K562 (cell line): ENCODE measurements at regions not wholly inside any gene's neighbourhood (a gene's known extent, or its start where the extent isn't known, plus 50 kb on each side); places are given as distances from the start of the nearest gene placed in this dataset.
"Not testable (repeated sequence)": the region's sequence is repeated elsewhere in the genome, so short reads cannot be mapped to it uniquely, and the experiment has no call there.

Source experiments
- ATAC-seq: fragments of 200-7000 bp; cut with Tn5 transposase; 3 replicates; pipeline ENCODE4 v1.9.1; 2020; ENCODE audit warnings: moderate library complexity
- BruUV-seq: library from RNA; stranded (reverse); fragments of 400-500 nt; replicated peaks from 2 replicates; lab custom pipeline; 2021; lab: Mats Ljungman, UMichigan
- CTCF ChIA-PET: fragments of 300-600 bp; formaldehyde crosslinking; extraction: SDS; loops from one replicate; lab custom pipeline; 2021; ENCODE audit warnings: low intra/inter-chr PET ratio; lab: Yijun Ruan, JAX
- POLR2A ChIA-PET: fragments of 300-600, 350-650 bp; sonication (Branson Sonifier 250); formaldehyde crosslinking; extraction: SDS; loops from one replicate; lab custom pipeline; 2021; ENCODE audit warnings: antibody characterized with exemption, inconsistent platforms; lab: Yijun Ruan, JAX
- DNase-seq, 4 experiments: peaks; one replicate each; pipeline versions ENCODE4 v3.0.0 to v3.0.0-alpha.2; 2011 to 2018; ENCODE audit warnings: low spot score in 3 of 4, mixed read lengths in 3 of 4; ENCODE audit errors: extremely low read depth in 1 of 4
- FAIRE-seq: peaks from 2 replicates; lab custom pipeline; 2011; peaks lifted over from hg19 to GRCh38; lab: Jason Lieb, UNC
- H2AFZ ChIP-seq: 2 replicates; pipeline ENCODE4 v1.6.0; 2011; ENCODE audit warnings: low read depth, low read length, control low read depth, inconsistent platforms
- H3K27ac ChIP-seq: fragments of 200-600 bp; 3 replicates; pipeline ENCODE4 v1.8.0; 2011; ENCODE audit warnings: low read depth, mild to moderate bottlenecking, control low read depth, inconsistent platforms, low read length, moderate library complexity, mixed read lengths; ENCODE audit errors: extremely low read depth
- H3K27me3 ChIP-seq, 2 experiments: fragments of 300-600 bp in 1 of 2; 2 replicates in 1 of 2; 3 replicates in 1 of 2; pipeline versions ENCODE4 v1.6.0 to v1.8.0; 2011; ENCODE audit warnings: inconsistent platforms in 2 of 2, low read length in 2 of 2, mild to moderate bottlenecking in 1 of 2, mixed read lengths in 1 of 2, moderate library complexity in 1 of 2; ENCODE audit not compliant: control insufficient read depth in 2 of 2, insufficient read depth in 2 of 2
- H3K36me3 ChIP-seq: fragments of 300-600 bp; 3 replicates; pipeline ENCODE4 v1.8.0; 2011; ENCODE audit warnings: mild to moderate bottlenecking, low read length, inconsistent platforms; ENCODE audit not compliant: control insufficient read depth, insufficient read depth
- H3K4me1 ChIP-seq, 2 experiments: fragments of 200-600 bp in 1 of 2; replicated peaks in 1 of 2; 2 replicates in 1 of 2; 3 replicates in 1 of 2; pipeline versions ENCODE4 v1.5.1 to v1.8.0; 2011; ENCODE audit warnings: inconsistent platforms in 2 of 2, low read length in 2 of 2, mild to moderate bottlenecking in 1 of 2, mixed read lengths in 1 of 2, moderate library complexity in 1 of 2; ENCODE audit not compliant: control insufficient read depth in 2 of 2, insufficient read depth in 2 of 2
- H3K4me2 ChIP-seq: 2 replicates; pipeline ENCODE4 v1.6.1; 2011; ENCODE audit warnings: low read length, control low read depth, inconsistent platforms, mixed read lengths; ENCODE audit not compliant: insufficient read depth
- H3K4me3 ChIP-seq: fragments of 200-600 bp; sonication (generic), shearing (Covaris generic); 2 replicates; pipeline ENCODE4 v1.5.1; 2016; ENCODE audit warnings: control low read depth, inconsistent platforms
- H3K79me2 ChIP-seq: fragments of 200-600 bp; 3 replicates; pipeline ENCODE4 v1.8.0; 2011; ENCODE audit warnings: low read length, inconsistent platforms; ENCODE audit not compliant: control insufficient read depth, insufficient read depth
- H3K9ac ChIP-seq, 2 experiments: 2 replicates each; pipeline versions ENCODE4 v1.6.0 to v1.6.1; 2011; ENCODE audit warnings: low read depth in 2 of 2, low read length in 2 of 2, control low read depth in 1 of 2, inconsistent platforms in 1 of 2, mild to moderate bottlenecking in 1 of 2, mixed read lengths in 1 of 2; ENCODE audit not compliant: insufficient read depth in 1 of 2
- H3K9me1 ChIP-seq: one replicate; pipeline ENCODE4 v1.6.0; 2011; ENCODE audit warnings: inconsistent platforms, mild to moderate bottlenecking, low read length, moderate library complexity; ENCODE audit not compliant: control insufficient read depth, insufficient read depth
- H3K9me3 ChIP-seq: replicated peaks from 2 replicates; pipeline ENCODE4 v1.5.1; 2011; ENCODE audit warnings: low read depth, low read length, inconsistent platforms; ENCODE audit not compliant: control insufficient read depth, insufficient read depth
- H4K20me1 ChIP-seq: replicated peaks from 2 replicates; pipeline ENCODE4 v1.6.1; 2011; ENCODE audit warnings: low read length, inconsistent platforms, mixed read lengths; ENCODE audit not compliant: control insufficient read depth, insufficient read depth
- BDP1 ChIP-seq: IDR thresholded peaks from 3 replicates; pipeline ENCODE4 v1.6.1; 2011; ENCODE audit not compliant: insufficient read length, insufficient read depth
- CHCHD3 ChIP-seq: fragments of 250-450 bp; sonication (Bioruptor Pico); IDR thresholded peaks from 2 replicates; pipeline ENCODE4 v2.1.2; 2022; ENCODE audit warnings: mild to moderate bottlenecking
- DPF2 ChIP-seq: fragments of 450-650 bp; IDR thresholded peaks from 2 replicates; pipeline ENCODE4 v1.6.1; 2016
- GTF3C2 ChIP-seq: IDR thresholded peaks from 3 replicates; pipeline ENCODE4 v1.6.1; 2011; ENCODE audit warnings: borderline replicate concordance, mild to moderate bottlenecking, moderate library complexity; ENCODE audit not compliant: insufficient read length; ENCODE audit errors: extremely low read depth
- PRMT5 ChIP-seq: sonication (generic); formaldehyde crosslinking; IDR thresholded peaks from 2 replicates; pipeline ENCODE4 v1.5.0; 2020; ENCODE audit warnings: missing genetic modification reagents
- TCF7 ChIP-seq: sonication (generic); IDR thresholded peaks from 2 replicates; pipeline ENCODE4 v1.6.1; 2016; ENCODE audit warnings: antibody characterized with exemption, borderline replicate concordance
- ZNF253 ChIP-seq: fragments of 250-450 bp; sonication (Bioruptor Pico); conservative IDR thresholded peaks from 2 replicates; pipeline ENCODE4 v1.6.1; 2021; ENCODE audit warnings: mild to moderate bottlenecking
- ZNF583 ChIP-seq: fragments of 250-450 bp; sonication (Bioruptor Pico); IDR thresholded peaks from 2 replicates; pipeline ENCODE4 v1.4.0; 2020
- WGBS: fragments of 100-300 bp; shearing (Covaris generic); methylation state at CpG from one replicate; pipeline ENCODE4 v1.1.6; 2016; ENCODE audit warnings: low coverage, mixed read lengths; ENCODE audit not compliant: insufficient coverage; ENCODE audit errors: missing lambda C conversion rate; 5-methylcytosine and 5-hydroxymethylcytosine counted together
- in situ Hi-C: fragments of 300-500 bp; cut with MboI; formaldehyde crosslinking; loops from 4 replicates; pipeline ENCODE4 v1.15.0; 2018; ENCODE audit warnings: inconsistent platforms, mixed read lengths
- intact Hi-C: fragments of 100-400 bp; cut with micrococcal nuclease; formaldehyde crosslinking; loops from 2 replicates; pipeline ENCODE4 v1.14.2; 2022
- TF ChIP-seq, protein P1 (sequence below), 2 experiments: fragments of 450-650 bp; IDR thresholded peaks; 2 replicates each; pipeline ENCODE4 v1.6.1; 2016
- TF ChIP-seq, protein P2 (sequence below), 2 experiments: fragments of 200-800 bp in 1 of 2; sonication (Bioruptor generic) in 1 of 2; sonication (generic) in 1 of 2; formaldehyde crosslinking in 1 of 2; IDR thresholded peaks in 1 of 2; conservative IDR thresholded peaks in 1 of 2; 2 replicates each; pipeline versions ENCODE4 v1.5.0 to v1.6.1; 2016 to 2020; ENCODE audit warnings: missing compliant biosample characterization in 1 of 2, missing genetic modification characterization in 1 of 2, missing genetic modification reagents in 1 of 2

DNA sequence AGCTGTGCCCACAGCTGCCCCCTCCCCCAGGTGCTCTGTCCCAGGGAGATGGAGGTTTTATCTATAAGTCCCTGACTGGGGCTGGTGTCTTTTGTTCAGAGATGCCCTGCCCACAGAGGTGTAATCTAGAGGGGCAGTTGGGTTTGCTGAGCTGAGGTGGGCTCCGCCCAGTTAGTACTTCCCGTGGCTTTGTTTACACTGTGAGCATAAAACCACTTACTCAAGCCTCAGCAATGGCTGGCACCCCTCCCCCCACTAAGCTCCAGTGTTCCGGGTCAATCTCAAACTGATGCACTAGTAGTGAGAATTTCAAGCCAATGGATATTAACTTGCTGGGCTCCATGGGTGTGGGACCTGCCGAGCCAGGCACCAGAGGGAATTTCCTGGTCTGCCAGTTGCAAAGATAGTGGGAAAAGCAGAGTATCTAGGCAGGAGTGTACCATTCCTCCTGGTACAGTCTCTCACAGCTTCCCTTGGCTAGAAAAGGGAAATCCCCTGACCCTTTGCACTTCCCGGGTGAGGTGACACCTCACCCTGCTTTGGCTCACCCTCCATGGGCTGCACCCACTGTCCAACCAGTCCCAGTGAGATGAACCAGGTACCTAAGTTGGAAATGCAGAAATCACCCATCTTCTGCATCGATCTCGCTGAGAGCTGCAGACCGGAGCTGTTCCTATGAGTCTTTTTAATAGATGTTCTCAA lies 509.6 kb downstream of the TMEM38B start:
- in situ Hi-C loops, intact Hi-C loops, ATAC-seq, H3K9me3 ChIP-seq, H3K36me3 ChIP-seq, DNase-seq, H3K4me3 ChIP-seq, H4K20me1 ChIP-seq, H3K27me3 ChIP-seq, CTCF ChIA-PET, H3K9me1 ChIP-seq, BruUV-seq, H3K4me2 ChIP-seq, POLR2A ChIA-PET, H3K9ac ChIP-seq, H2AFZ ChIP-seq, H3K4me1 ChIP-seq, FAIRE-seq, H3K27ac ChIP-seq, H3K79me2 ChIP-seq: not testable (repeated sequence)
- WGBS = 0% methylated on average over 8 of the region's 8 CpGs

- Histone ChIP-seq H3K9me3 (no peaks in the 10 kb centered on the region; the same call in 1 of the 2 replicates), H3K4me3 (no peak overlapping the region), H3K79me2 (no peaks in the 10 kb centered on the region), H3K27me3 (no peaks in the 10 kb centered on the region), H3K36me3 (no peaks in the 10 kb centered on the region), H4K20me1 (no peaks in the 10 kb centered on the region), H3K4me1 (no peaks in the 10 kb centered on the region), H2AFZ (no peak overlapping the region), H3K9ac (no peak overlapping the region), H3K9me1 (no peaks in the 10 kb centered on the region), H3K27ac (no peak overlapping the region), H3K4me2 (no peak overlapping the region)
- ChIA-PET POLR2A (no interaction called here), CTCF (no interaction called here)
- intact Hi-C loops = no loop called here
- FAIRE-seq (no peak), ATAC-seq (no peak), DNase-seq (no peak)
- WGBS = 4% methylated on average over 1 of the region's 1 CpG
- no TSS peak for BruUV-seq
- in situ Hi-C loops = no loop called here
- TF ChIP-seq CHCHD3 (no peak), ZNF253 (no peak), ZNF583 (no peak), DPF2 (no peak), PRMT5 (CRISPR knock-in tag) (no peak), TCF7 (no peak), GTF3C2 (no peak), BDP1 (no peak)
- TF ChIP-seq, protein P1, sequence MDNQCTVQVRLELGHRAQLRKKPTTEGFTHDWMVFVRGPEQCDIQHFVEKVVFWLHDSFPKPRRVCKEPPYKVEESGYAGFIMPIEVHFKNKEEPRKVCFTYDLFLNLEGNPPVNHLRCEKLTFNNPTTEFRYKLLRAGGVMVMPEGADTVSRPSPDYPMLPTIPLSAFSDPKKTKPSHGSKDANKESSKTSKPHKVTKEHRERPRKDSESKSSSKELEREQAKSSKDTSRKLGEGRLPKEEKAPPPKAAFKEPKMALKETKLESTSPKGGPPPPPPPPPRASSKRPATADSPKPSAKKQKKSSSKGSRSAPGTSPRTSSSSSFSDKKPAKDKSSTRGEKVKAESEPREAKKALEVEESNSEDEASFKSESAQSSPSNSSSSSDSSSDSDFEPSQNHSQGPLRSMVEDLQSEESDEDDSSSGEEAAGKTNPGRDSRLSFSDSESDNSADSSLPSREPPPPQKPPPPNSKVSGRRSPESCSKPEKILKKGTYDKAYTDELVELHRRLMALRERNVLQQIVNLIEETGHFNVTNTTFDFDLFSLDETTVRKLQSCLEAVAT (IDR thresholded peaks at IDR 0.05) = no peak
- TF ChIP-seq, protein P2, sequence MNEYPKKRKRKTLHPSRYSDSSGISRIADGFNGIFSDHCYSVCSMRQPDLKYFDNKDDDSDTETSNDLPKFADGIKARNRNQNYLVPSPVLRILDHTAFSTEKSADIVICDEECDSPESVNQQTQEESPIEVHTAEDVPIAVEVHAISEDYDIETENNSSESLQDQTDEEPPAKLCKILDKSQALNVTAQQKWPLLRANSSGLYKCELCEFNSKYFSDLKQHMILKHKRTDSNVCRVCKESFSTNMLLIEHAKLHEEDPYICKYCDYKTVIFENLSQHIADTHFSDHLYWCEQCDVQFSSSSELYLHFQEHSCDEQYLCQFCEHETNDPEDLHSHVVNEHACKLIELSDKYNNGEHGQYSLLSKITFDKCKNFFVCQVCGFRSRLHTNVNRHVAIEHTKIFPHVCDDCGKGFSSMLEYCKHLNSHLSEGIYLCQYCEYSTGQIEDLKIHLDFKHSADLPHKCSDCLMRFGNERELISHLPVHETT (CRISPR knock-in tag; conservative IDR thresholded peaks at IDR 0.05 in 1 of 2, IDR thresholded peaks at IDR 0.05 in 1 of 2) = no peak
Observed at GRCh38 chr9:106207298-106207697, 513.0 kb downstream of the TMEM38B start.
